ENCODE measurements at regions not wholly inside any gene's neighbourhood (a gene's known extent, or its start where the extent isn't known, plus 50 kb on each side); places are given as distances from the start of the nearest gene placed in this dataset.
"Not testable (repeated sequence)": the region's sequence is repeated elsewhere in the genome, so short reads cannot be mapped to it uniquely, and the experiment has no call there.

DNA sequence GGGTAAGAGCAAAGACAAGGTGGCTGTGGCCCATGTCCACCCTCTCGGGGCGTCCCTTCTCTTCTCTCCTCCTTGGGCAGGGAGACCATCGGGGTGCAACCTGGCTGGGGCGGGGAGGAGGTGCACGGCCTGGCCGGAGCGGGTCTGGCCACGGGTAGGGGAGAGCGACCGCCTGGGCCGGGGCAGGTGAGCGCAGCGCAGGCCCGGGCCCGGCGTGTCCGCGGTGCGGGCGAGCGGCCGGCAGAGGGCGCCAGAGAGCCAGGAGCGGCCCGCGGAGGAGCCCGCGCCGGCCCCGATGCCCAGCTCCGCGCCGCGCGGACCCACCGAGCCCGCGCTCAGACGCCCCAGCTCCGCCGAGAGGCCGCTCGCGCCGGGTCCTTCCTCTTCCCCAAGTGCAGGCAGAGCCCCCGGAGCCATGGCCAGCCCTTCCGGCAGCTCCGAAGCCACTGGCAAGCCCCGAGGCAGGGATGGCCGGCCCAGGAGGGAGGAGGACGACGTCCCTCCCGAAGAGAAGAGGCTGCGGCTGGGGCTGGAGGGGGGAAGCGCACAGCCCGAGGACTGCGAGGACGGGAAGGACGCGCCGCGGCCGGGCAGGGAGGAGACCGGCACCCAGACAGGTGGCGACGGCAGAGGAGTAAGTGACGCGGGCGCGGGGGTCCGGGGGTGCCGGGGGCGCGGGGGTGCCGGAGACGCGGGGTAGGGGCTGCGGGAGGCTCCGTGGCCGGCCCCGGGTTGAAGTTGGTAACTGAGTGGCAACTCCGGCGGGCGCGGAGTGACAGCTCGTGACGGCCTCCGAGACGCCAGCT is 142.1 kb upstream of the EEF2KMT start:
- not testable (repeated sequence) for H3K79me2 ChIP-seq (ENCODE audit: control insufficient read depth, low read length); H3K9me3 ChIP-seq (ENCODE audit: control insufficient read depth, insufficient read depth, low read length); H3K4me1 ChIP-seq (ENCODE audit: control insufficient read depth, low read length); H3K9me2 ChIP-seq (replicated peaks; ENCODE audit: control insufficient read depth, low read length); H3F3A ChIP-seq (ENCODE audit: control insufficient read depth, insufficient read depth); H3K27me3 ChIP-seq (ENCODE audit: control insufficient read depth, low read length); H3K27ac ChIP-seq (ENCODE audit: low read depth, low read length); H3K4me2 ChIP-seq (ENCODE audit: low read length); H4K20me1 ChIP-seq (ENCODE audit: control insufficient read depth, insufficient read depth, low read depth, low read length); H3K4me3 ChIP-seq (ENCODE audit: low read length); H3K36me3 ChIP-seq (ENCODE audit: control insufficient read depth, low read length)
- TF ChIP-seq, protein P1, sequence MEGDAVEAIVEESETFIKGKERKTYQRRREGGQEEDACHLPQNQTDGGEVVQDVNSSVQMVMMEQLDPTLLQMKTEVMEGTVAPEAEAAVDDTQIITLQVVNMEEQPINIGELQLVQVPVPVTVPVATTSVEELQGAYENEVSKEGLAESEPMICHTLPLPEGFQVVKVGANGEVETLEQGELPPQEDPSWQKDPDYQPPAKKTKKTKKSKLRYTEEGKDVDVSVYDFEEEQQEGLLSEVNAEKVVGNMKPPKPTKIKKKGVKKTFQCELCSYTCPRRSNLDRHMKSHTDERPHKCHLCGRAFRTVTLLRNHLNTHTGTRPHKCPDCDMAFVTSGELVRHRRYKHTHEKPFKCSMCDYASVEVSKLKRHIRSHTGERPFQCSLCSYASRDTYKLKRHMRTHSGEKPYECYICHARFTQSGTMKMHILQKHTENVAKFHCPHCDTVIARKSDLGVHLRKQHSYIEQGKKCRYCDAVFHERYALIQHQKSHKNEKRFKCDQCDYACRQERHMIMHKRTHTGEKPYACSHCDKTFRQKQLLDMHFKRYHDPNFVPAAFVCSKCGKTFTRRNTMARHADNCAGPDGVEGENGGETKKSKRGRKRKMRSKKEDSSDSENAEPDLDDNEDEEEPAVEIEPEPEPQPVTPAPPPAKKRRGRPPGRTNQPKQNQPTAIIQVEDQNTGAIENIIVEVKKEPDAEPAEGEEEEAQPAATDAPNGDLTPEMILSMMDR (IDR thresholded peaks at IDR 0.05; ENCODE audit: low read depth, low read length, poor library complexity, severe bottlenecking), result peak; percentile 27

DNA sequence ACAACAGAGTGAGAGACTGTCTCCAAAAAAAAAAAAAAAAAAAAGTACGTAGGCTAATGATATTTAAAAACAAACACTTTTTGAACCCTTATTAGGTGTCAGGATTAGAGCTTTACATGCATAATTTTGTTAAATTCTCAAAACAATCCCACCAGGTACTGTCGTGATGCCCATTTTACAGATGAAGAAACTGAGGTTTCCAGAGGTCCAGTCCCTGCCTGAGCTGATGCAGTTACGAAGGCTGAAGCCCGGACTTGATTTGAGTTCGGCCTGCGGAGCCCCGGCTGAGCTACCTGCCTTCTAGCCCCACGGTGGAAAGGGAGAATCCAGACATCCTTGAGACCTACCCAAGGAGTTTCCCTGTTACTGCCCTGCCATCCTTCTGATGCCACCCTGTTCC is 137.5 kb upstream of the EEF2KMT start:
- no peak overlapping the region for H3K27ac ChIP-seq (ENCODE audit: low read depth, low read length)
- H4K20me1 ChIP-seq (ENCODE audit: control insufficient read depth, insufficient read depth, low read depth, low read length), result no peaks in the 10 kb centered on the region
- no peaks in the 10 kb centered on the region for H3K27me3 ChIP-seq (ENCODE audit: control insufficient read depth, low read length)
- no peaks in the 10 kb centered on the region for H3K79me2 ChIP-seq (ENCODE audit: control insufficient read depth, low read length)
- no peaks in the 10 kb centered on the region for H3K9me2 ChIP-seq (replicated peaks; ENCODE audit: control insufficient read depth, low read length)
- TF ChIP-seq, protein P1 (IDR thresholded peaks at IDR 0.05; ENCODE audit: low read depth, low read length, poor library complexity, severe bottlenecking), result no peak
- TF ChIP-seq EZH2phosphoT487 (IDR thresholded peaks at IDR 0.05; ENCODE audit: borderline replicate concordance, low read length), result no peak
- no peaks in the 10 kb centered on the region for H3F3A ChIP-seq (ENCODE audit: control insufficient read depth, insufficient read depth)
- H3K9me3 ChIP-seq (ENCODE audit: control insufficient read depth, insufficient read depth, low read length), result no peaks in the 10 kb centered on the region
- no peaks in the 10 kb centered on the region for H3K4me1 ChIP-seq (ENCODE audit: control insufficient read depth, low read length)
- H3K4me3 ChIP-seq (ENCODE audit: low read length), result no peak overlapping the region
- H3K4me2 ChIP-seq (ENCODE audit: low read length), result no peak overlapping the region
- no peaks in the 10 kb centered on the region for H3K36me3 ChIP-seq (ENCODE audit: control insufficient read depth, low read length)

DNA sequence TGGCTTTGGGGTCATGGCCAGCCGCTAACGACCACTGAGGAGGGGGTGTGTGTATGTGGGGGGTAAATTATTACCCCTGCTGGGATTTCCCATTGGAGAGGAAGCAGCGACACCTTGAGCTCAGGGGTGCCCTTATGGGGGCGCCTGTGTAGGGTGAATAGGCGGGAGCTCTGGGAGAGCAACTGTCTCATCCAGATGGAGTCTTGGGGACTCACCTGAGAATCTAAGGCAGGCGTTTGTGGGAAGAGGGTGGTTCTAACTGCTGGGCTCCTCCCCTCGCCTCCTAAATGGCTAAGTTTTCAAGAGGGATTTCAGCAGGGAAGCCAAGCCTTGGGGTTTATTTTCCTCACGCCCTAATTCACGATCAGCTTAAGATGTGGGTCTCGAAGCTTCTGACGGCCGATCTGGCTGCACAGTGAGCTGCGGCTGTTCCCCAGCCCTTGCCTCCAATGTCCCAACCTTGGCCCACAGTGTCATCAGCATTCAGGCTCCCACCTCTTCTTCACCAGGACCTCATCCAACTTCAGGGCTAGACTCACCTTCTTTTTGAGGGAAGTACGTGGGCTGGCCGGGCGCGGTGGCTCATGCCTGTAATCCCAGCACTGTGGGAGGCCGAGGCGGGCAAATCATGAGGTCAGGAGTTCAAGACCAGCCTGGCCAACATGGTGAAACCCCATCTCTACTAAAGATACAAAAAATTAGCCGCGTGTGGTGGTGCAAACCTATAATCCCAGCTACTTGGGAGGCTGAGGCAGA is 136.9 kb upstream of the EEF2KMT start:
- H3K27me3 ChIP-seq (ENCODE audit: control insufficient read depth, low read length), result no peaks in the 10 kb centered on the region
- H3K9me3 ChIP-seq (ENCODE audit: control insufficient read depth, insufficient read depth, low read length), result no peaks in the 10 kb centered on the region
- no peak for TF ChIP-seq EZH2phosphoT487 (IDR thresholded peaks at IDR 0.05; ENCODE audit: borderline replicate concordance, low read length)
- TF ChIP-seq, protein P1 (IDR thresholded peaks at IDR 0.05; ENCODE audit: low read depth, low read length, poor library complexity, severe bottlenecking), result no peak
- no peaks in the 10 kb centered on the region for H3K79me2 ChIP-seq (ENCODE audit: control insufficient read depth, low read length)
- no peaks in the 10 kb centered on the region for H3K4me1 ChIP-seq (ENCODE audit: control insufficient read depth, low read length)
- no peaks in the 10 kb centered on the region for H4K20me1 ChIP-seq (ENCODE audit: control insufficient read depth, insufficient read depth, low read depth, low read length)
- no peak overlapping the region for H3K4me2 ChIP-seq (ENCODE audit: low read length)
- H3K4me3 ChIP-seq (ENCODE audit: low read length), result no peak overlapping the region
- no peaks in the 10 kb centered on the region for H3K9me2 ChIP-seq (replicated peaks; ENCODE audit: control insufficient read depth, low read length)
- no peaks in the 10 kb centered on the region for H3F3A ChIP-seq (ENCODE audit: control insufficient read depth, insufficient read depth)
- H3K27ac ChIP-seq (ENCODE audit: low read depth, low read length), result no peak overlapping the region
- H3K36me3 ChIP-seq (ENCODE audit: control insufficient read depth, low read length), result no peaks in the 10 kb centered on the region
